GM12874 (cell line): ENCODE measurements at regions not wholly inside any gene's neighbourhood (a gene's known extent, or its start where the extent isn't known, plus 50 kb on each side); places are given as distances from the start of the nearest gene placed in this dataset.

Source experiments
- TF ChIP-seq, protein P1 (sequence below): IDR thresholded peaks from 2 replicates; pipeline ENCODE4 v1.5.1; 2011; ENCODE audit warnings: low read depth, mild to moderate bottlenecking, control low read depth, low read length, moderate library complexity; ENCODE audit not compliant: insufficient read depth

DNA sequence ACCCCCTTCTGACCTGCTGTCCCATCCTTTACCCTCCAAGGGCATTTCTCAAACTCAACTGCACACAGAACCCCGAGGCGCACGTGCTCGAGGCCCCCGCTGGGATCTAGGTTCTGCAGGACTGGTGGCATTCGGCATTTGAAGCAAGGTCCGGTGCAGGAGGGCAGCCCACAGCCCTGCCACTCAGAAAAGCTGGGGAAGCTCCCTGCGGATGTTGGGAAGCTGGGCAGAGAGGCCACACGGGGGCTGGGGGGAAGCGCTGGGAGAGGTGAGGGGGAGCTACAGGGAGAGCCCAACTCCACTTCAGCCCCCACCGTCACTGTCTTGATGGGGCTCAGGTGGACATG is 51.2 kb upstream of the SLCO4A1 start:
- TF ChIP-seq, protein P1, sequence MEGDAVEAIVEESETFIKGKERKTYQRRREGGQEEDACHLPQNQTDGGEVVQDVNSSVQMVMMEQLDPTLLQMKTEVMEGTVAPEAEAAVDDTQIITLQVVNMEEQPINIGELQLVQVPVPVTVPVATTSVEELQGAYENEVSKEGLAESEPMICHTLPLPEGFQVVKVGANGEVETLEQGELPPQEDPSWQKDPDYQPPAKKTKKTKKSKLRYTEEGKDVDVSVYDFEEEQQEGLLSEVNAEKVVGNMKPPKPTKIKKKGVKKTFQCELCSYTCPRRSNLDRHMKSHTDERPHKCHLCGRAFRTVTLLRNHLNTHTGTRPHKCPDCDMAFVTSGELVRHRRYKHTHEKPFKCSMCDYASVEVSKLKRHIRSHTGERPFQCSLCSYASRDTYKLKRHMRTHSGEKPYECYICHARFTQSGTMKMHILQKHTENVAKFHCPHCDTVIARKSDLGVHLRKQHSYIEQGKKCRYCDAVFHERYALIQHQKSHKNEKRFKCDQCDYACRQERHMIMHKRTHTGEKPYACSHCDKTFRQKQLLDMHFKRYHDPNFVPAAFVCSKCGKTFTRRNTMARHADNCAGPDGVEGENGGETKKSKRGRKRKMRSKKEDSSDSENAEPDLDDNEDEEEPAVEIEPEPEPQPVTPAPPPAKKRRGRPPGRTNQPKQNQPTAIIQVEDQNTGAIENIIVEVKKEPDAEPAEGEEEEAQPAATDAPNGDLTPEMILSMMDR, result no peak

DNA sequence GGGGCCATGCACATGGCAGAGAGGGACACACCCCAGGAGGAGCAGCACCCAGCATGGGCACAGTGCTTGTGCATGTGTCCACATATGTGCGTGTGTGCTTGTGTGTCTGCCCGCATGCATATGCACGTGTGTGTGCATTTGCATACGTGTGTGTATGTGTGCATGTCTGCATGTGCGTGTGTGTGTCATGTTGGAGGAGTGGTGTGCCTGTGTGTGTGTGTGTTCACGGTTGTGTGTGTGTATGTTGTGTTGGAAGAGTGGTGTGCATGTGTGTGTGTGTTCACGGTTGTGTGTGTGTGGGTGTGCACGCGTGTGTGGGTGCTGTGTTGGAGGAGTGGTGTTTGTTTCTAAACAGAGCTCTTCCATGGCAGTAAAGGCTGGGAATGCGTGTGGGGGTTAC is 50.7 kb upstream of the SLCO4A1 start:
- TF ChIP-seq, protein P1, result no peak
